AG09309 (cell line): ENCODE measurements at regions not wholly inside any gene's neighbourhood (a gene's known extent, or its start where the extent isn't known, plus 50 kb on each side); places are given as distances from the start of the nearest gene placed in this dataset.

Experiments
- DNase-seq: peaks from one replicate; pipeline ENCODE4 v3.0.0-alpha.2; 2010; ENCODE audit warnings: low read depth
- H3K4me3 ChIP-seq: 2 replicates; pipeline ENCODE4 v1.5.1; 2011; ENCODE audit warnings: mild to moderate bottlenecking, low read depth, low read length, moderate library complexity; ENCODE audit not compliant: control insufficient read depth
- TF ChIP-seq, protein P1 (sequence below): IDR thresholded peaks from 2 replicates; pipeline ENCODE4 v1.5.1; 2011; ENCODE audit warnings: mild to moderate bottlenecking, low read depth, low read length, inconsistent platforms; ENCODE audit not compliant: insufficient read depth, control insufficient read depth; ENCODE audit errors: missing control alignments

DNA sequence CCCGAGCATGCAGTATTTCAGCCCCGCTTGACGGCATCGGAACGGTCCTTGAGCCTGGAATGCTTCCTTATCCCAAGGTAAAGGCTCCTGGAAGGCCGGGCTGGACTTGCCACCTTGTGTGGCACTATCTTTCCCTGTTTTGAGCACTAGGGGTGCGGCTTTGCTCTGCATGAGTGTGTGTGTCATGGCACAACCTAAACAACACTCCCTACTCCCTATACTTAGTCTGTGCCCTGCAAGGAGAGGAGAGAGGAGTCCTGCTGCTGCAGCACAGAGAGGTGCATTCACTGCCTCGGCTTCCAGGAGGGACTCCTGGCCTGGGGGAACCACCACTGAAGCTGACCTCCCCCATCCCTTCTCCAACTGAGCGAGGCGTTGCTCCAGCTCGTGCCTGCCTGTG is 60.4 kb upstream of the BACE2 start:
- no peak overlapping the region for H3K4me3 ChIP-seq
- no peak for DNase-seq
- TF ChIP-seq, protein P1, sequence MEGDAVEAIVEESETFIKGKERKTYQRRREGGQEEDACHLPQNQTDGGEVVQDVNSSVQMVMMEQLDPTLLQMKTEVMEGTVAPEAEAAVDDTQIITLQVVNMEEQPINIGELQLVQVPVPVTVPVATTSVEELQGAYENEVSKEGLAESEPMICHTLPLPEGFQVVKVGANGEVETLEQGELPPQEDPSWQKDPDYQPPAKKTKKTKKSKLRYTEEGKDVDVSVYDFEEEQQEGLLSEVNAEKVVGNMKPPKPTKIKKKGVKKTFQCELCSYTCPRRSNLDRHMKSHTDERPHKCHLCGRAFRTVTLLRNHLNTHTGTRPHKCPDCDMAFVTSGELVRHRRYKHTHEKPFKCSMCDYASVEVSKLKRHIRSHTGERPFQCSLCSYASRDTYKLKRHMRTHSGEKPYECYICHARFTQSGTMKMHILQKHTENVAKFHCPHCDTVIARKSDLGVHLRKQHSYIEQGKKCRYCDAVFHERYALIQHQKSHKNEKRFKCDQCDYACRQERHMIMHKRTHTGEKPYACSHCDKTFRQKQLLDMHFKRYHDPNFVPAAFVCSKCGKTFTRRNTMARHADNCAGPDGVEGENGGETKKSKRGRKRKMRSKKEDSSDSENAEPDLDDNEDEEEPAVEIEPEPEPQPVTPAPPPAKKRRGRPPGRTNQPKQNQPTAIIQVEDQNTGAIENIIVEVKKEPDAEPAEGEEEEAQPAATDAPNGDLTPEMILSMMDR: no peak

DNA sequence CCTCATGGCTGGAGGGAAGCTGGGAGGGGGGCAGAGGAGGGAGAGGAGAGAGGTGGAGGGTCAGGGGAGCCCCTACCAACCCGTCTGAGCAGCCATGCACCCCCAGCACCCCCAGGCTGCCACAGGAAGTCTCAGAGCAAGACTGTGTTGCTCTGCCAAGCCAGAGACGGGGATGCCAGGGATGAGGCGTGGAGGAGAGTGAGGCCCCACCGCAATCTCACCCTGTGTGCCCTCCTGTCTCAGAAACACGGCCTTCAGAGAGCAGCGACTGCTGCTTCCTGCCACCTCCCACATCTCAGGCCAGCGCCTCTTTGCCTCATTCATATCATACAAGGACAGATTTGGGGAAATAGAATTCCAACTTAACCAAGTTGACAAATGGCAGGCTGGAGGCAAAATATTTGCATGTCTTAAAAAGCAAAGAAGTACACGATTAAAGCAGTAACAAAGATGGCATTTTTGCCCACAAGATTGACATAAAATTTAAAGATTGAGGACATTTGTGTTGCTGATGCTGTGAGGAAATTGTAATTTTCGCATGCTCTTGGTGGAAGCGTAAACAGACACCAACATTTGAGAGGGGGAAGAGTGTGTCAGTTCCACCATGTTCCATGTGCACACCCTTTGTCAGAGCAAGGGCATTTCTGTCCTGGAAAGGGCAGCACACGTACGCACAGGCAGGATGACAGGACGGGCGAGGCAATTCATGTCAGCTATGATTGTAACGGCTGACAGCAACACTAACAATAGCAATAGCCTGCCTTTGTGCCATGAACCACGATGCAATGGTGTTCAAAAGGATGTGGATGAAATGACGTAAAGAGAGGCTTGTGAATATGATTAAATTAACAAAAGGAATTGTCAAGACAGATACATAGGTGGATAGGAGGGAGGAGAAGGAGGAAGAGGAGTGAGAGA is 59.0 kb upstream of the BACE2 start:
- H3K4me3 ChIP-seq: no peak overlapping the region
- no peak for DNase-seq
- TF ChIP-seq, protein P1: no peak

DNA sequence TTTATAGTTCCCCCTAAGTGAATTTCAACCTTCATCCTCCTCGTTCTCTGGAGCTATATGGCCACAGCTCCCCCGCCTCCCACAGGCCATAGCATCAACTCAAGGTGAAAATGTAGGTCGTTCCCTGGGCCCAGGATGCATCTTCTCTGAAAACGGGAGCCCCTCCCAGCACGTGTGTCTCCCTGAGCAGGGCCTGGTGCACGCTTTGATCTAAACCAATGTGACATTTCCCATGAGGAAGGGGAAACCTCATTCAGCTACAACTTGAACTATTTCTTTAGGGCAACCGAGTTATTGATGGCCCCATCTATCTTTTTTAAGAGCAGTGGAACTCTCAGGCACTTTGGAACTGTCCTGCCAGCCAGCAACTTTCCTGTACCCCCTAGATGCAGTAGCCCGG is 57.8 kb upstream of the BACE2 start:
- no peak for DNase-seq
- H3K4me3 ChIP-seq: no peak overlapping the region
- TF ChIP-seq, protein P1: no peak

DNA sequence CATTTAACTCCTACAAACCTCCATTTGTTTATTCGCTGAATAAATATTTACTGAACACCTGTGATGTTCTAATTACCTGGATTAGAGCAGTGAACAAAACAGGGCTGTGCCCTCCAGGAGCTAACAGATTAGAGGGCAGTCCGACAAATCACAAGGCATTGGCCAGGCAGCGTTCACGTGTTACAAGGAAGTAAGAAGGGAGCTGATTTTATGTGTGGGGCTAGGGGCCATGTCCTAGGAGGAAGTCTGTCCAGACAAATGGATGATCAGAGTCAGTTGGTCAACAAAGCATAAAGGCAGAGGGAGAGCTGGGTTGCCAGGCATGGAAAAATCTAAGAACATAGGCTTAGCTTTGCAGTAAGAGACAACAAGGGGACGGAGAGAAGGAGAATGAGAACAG is 57.3 kb upstream of the BACE2 start:
- TF ChIP-seq, protein P1: no peak
- DNase-seq: no peak
- no peak overlapping the region for H3K4me3 ChIP-seq

DNA sequence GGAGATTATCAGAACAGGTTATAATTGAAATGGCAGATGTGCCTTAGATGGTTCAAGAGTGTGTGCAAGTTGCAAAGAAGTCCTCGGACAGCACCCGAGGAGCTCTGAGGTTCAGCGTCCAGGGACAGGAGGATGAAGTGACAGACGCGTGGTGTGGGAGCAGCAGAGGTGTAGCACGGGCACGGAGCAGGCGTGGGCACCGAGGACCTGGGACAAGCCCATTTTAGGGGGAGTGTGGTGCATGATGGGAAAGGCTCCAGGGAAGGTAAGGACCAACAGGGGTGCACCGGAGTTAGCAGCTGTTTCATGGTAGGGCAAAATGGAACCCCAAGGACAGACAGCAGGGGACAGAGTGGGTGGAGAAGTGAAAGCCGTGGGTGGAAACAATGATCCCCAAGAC is 56.3 kb upstream of the BACE2 start:
- DNase-seq: no peak
- H3K4me3 ChIP-seq: no peak overlapping the region
- TF ChIP-seq, protein P1: no peak

DNA sequence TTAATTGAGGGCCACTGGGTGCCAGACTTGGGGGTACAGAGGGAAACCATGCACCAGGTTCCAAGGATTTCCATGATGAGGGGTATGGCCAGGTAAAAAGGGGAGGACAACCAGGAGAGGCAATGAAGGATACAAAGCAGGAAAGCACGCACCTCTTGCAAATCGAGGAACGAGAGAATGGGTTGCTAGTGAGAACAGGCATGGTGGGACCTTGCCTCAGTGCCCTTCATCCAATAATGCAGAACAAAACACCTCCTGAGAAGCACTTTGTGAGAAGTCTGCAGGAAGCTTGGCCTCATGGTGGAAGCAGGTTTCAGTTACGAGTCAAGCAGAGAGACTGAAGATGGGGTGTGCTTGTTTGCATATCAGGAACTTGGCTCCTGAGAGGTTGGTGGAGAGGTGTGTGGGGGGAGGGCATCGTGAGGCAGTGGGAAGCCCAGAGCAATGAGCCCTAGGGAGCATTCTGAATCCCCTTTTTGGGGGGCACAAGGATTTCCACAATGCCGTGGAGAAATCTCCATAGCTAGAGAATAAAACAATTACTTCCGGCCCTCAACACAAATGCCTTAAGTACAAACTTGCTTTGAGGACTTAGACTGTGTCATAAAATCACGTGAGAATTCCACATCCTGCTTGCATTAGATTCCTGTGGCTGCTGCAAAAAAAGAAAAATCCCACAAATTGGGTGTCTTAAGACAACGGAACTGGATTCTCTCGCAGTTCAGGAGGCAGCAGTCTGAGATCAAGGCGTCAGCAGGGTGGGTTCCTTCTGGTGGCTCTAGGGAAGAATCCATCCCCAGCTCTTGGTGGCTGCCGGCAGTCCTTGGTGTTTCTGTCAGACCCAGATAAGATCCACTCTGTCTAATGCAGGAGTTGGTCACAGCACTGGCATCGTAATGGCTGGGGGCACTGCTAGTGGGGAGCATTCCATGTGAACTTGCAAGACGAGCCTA is 54.9 kb upstream of the BACE2 start:
- TF ChIP-seq, protein P1: no peak
- peak overlapping the region; percentile 36 for H3K4me3 ChIP-seq
- DNase-seq: peak; percentile 85
